MG63 (cell line): ENCODE measurements at regions not wholly inside any gene's neighbourhood (a gene's known extent, or its start where the extent isn't known, plus 50 kb on each side); places are given as distances from the start of the nearest gene placed in this dataset.

Experiments used
- DNase-seq: peaks from one replicate; pipeline ENCODE4 v3.0.0-alpha.2; 2020
- H3K27me3 ChIP-seq: fragments of 250-450 bp; sonication (Bioruptor Pico); 2 replicates; pipeline ENCODE4 v1.5.1; 2020; ENCODE audit warnings: mild to moderate bottlenecking, moderate library complexity
- H3K36me3 ChIP-seq: fragments of 250-450 bp; sonication (Bioruptor Pico); 2 replicates; pipeline ENCODE4 v1.5.1; 2020; ENCODE audit warnings: mild to moderate bottlenecking, moderate library complexity
- H3K4me3 ChIP-seq: fragments of 250-450 bp; sonication (Bioruptor Pico); 2 replicates; pipeline ENCODE4 v1.5.1; 2020; ENCODE audit warnings: mild to moderate bottlenecking, moderate library complexity
- H3K9me3 ChIP-seq: fragments of 250-450 bp; sonication (Bioruptor Pico); 2 replicates; pipeline ENCODE4 v1.5.1; 2020; ENCODE audit warnings: mild to moderate bottlenecking, moderate library complexity

DNA sequence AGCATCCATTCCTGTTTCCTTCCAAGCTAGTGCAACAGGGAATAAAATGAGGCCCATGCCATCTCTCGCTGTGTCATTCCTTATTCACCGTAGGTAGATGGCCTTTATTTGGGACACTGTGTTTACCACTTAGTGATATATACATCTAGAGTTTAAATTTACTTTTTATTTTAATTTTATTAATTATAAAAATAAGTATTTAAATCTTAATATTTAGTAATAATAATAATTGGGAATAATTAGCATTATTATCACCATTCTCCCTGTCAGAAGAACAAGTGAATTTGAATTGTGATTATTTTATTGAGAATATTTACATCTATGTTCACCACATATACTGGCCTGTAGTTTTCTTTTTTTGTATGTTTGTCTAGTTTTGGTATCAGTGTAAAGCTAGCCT is 692.9 kb upstream of the KIF2B start:
- no peak for DNase-seq
- Histone ChIP-seq H3K36me3 (no peaks in the 10 kb centered on the region), H3K9me3 (no peaks in the 10 kb centered on the region), H3K27me3 (0 out of 2 replicates have a peak, but pooled peaks cover 5% of the 10 kb centered on the region), H3K4me3 (no peak overlapping the region)

DNA sequence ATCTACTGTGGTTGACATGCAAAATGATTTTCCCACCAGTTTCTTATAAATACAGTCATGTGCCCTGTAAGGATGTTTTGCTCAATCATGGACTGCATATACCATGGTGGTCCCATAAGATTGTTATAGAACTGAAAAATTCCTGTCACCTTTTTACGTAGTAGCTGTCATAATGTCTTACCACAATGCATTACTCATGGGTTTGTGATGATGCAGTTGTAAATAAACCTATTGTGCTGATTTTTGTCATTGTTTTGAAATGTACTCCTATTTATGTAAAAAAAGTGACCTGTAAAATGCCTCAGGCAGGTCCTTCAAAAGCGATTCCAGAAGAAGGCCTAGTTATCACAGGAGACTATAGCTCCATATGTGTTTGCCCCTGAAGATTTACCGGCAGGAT is 695.4 kb upstream of the KIF2B start:
- H3K9me3 ChIP-seq: no peaks in the 10 kb centered on the region

DNA sequence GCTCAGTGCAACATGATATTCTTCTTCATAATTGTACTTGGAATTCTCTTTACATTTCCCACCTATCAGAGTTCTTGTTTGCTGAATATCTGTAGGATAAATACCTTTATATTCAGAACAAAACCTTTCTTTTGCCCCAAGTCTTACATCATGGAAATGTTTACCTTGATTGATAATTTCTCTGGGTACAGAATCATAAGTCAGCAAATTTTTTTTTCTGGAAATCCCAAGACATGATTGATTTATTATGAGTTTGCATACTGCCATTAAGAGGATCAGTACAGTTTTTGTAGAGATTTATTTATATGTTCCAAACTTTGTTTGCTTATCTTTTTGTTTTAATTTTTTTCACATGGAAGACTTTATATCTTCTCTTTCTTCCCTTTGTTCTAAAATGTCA is 699.8 kb upstream of the KIF2B start:
- H3K9me3 ChIP-seq: no peaks in the 10 kb centered on the region
- H3K27me3 ChIP-seq: no peaks in the 10 kb centered on the region
- no peak overlapping the region for H3K4me3 ChIP-seq
- DNase-seq: no peak
- H3K36me3 ChIP-seq: no peaks in the 10 kb centered on the region

More for the DNA sequence above, 695.4 kb upstream of the KIF2B start:
- Histone ChIP-seq H3K27me3 (no peaks in the 10 kb centered on the region), H3K36me3 (no peaks in the 10 kb centered on the region), H3K4me3 (no peak overlapping the region)
- DNase-seq: no peak

DNA sequence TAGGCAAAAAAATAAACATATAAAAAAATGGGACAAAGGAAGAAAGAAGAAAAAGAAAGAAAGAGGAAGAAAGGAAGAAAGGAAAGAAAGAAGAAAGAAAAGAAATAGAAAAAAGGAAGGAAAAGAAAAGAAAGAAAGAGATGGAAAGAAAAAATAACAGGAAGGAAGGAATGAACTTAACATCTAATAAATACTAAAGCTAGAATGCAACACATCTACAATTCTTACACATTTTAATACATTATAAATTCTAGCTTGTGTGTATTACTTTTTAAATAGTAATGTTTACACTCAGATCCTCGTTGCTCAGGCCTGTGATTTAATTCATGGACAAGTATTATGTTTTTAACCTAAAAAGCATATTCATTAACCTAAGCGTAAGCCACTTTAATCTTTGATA is 703.0 kb upstream of the KIF2B start:
- Histone ChIP-seq H3K4me3 (no peak overlapping the region), H3K27me3 (no peaks in the 10 kb centered on the region), H3K9me3 (no peaks in the 10 kb centered on the region), H3K36me3 (no peaks in the 10 kb centered on the region)
- DNase-seq: no peak

DNA sequence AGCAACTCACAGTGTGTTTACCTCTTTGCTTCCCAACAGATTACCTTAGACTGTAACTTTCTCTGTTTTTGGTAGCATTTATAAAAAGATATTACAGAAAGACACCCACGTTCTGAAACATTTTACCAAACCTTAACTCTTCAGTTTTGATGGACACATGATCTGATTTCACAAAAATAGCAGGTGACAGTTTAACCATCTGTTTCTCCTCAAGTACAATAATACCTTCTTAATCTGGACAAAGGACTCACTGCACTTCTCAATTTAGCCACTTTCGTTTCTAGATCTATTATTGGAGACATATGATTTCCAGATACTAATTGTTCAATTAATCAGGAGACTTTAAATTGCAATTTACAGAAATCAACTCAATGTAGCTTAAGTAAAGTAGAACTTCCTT is 703.8 kb upstream of the KIF2B start:
- no peaks in the 10 kb centered on the region for H3K9me3 ChIP-seq
- H3K27me3 ChIP-seq: no peaks in the 10 kb centered on the region
- no peak for DNase-seq
- no peaks in the 10 kb centered on the region for H3K36me3 ChIP-seq
- H3K4me3 ChIP-seq: no peak overlapping the region

DNA sequence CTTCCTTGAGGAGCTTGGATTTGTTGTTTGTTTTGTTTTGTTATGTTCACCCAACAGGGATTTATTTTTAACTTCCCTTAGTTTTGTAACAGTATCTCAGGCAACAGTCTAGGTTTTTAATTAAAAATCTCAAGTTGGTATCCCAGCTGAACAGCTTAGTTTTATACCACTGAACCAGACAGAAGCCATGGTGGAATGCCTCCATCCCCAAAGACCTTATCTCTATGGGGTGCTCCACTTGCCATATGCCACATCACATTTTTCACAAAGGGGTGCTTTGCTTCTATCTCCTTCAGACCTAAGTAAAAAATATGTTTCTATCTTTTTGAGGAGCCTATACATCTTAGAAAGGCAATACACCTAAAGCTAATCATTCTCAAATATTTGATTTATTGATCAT is 715.8 kb upstream of the KIF2B start:
- H3K4me3 ChIP-seq: no peak overlapping the region
- no peaks in the 10 kb centered on the region for H3K27me3 ChIP-seq
- H3K9me3 ChIP-seq: no peaks in the 10 kb centered on the region
- no peaks in the 10 kb centered on the region for H3K36me3 ChIP-seq
- no peak for DNase-seq

DNA sequence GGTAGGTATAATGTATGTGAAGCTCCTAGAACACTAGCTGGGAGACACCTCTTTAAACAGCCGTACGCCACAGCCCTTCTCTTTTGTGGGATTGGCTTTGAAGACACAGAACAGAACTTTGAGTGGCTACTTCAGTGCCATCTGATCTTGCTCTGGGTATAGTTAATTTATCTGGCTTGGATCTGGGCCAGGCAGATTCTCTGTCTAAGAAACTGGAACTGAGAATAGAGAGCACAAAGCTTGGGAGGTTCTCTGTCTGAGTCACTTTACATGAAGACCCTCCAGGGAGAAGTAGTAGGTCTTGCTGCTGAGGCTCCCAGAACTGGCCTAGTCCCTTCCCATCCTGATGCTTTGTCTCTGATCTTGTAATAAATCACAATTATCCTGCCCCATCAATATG is 721.0 kb upstream of the KIF2B start:
- Histone ChIP-seq H3K27me3 (no peaks in the 10 kb centered on the region), H3K4me3 (no peak overlapping the region), H3K9me3 (no peaks in the 10 kb centered on the region), H3K36me3 (no peaks in the 10 kb centered on the region)
- no peak for DNase-seq

DNA sequence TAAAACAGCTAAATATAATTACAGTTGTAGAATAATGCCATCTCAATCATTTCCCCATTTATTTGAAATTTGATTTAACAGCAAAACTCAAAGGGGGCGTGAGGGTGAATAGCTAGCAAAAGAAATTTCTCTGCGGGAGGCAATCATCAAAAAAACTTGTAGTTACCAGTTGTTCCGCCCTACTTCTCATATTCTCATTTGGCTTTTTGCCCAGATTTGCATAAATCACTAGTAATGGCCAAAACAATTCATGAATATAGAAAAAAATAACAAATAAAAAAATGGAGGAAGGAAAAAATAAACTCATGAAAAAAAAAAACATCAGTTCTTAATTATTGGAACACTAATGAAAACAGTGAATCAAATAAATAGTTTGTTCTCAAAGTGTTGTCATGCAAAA is 722.6 kb upstream of the KIF2B start:
- Histone ChIP-seq H3K27me3 (no peaks in the 10 kb centered on the region), H3K9me3 (no peaks in the 10 kb centered on the region), H3K4me3 (no peak overlapping the region), H3K36me3 (no peaks in the 10 kb centered on the region)
- DNase-seq: no peak

DNA sequence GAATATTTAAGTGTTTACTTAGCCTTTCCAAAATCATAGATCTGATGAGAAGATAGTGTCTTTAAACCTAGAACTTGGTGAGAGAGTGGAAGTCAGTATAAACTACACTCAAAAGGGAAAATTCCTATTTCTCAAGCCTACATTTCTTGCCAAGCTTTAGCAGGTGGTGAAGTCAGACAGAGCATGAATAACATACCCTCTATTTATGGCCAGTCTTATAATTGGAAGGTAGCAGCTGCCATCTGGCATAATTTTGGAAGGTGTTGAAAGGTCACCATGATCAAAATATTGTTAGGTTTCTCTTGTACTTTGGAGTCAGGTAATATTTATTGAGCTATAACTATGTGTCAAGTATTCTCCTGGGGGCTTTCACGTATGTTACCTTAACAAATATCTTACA is 729.3 kb upstream of the KIF2B start:
- no peaks in the 10 kb centered on the region for H3K36me3 ChIP-seq
- DNase-seq: no peak
- no peak overlapping the region for H3K4me3 ChIP-seq
- no peaks in the 10 kb centered on the region for H3K27me3 ChIP-seq
- H3K9me3 ChIP-seq: no peaks in the 10 kb centered on the region

DNA sequence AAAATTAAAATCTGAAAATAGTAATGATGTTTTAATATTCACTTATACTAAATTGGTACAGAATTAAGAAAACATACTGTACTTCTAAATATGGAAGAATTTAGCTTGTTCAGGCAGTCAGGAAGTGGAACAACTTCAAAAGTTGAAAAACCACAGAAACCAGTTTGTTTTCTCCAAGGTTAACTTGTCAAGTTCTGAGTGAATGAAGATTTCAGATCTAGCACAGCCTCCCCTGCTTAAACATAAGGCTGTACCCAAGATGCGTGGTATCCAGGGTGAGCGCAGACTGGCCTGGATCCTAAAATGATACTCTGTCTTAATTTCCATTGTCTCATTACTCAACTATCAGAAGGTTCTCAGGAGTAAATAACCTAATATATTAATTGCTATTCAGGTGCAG is 730.7 kb upstream of the KIF2B start:
- no peak overlapping the region for H3K4me3 ChIP-seq
- H3K27me3 ChIP-seq: no peaks in the 10 kb centered on the region
- H3K36me3 ChIP-seq: no peaks in the 10 kb centered on the region
- no peak for DNase-seq
- no peaks in the 10 kb centered on the region for H3K9me3 ChIP-seq

DNA sequence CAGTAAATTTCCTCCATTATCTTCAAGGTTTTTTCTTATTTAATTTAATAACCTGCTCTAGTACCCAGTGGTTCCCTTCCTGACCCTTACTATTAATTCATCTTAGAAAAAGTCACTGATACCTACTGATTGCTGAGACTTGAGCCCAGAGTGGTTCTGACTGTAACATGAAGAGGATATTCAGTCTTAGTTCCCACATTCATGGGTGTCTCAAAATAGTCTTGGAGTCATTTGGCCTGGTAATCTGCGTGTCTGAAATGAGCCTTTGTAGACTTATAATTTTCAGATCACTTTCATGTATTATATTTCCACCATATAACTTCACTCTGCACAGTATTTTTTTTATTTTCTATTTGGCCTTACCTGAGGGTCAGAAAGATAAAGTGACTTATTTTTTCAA is 732.0 kb upstream of the KIF2B start:
- H3K4me3 ChIP-seq: no peak overlapping the region
- no peak for DNase-seq
- no peaks in the 10 kb centered on the region for H3K9me3 ChIP-seq

DNA sequence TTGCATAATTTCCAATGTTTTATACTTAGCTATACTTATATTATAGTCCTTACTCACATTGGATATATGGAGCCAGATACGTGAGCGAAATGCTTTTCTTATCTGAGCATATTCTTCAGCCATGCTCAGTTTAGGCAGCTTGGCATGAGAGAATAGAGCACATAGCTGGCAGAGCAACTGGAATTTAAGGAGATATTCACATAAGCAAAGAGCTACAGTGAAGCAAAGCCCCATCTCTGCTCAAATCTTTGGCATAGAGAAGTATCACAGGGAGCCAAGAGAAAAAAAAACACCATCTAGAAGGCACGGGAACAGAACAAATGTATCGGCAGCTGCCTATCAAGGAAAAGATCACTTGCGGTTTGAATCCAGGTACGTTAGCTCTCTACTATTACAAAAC is 734.2 kb upstream of the KIF2B start:
- Histone ChIP-seq H3K9me3 (no peaks in the 10 kb centered on the region), H3K36me3 (no peaks in the 10 kb centered on the region), H3K4me3 (no peak overlapping the region), H3K27me3 (no peaks in the 10 kb centered on the region)
- DNase-seq: no peak

More for the DNA sequence above, 732.0 kb upstream of the KIF2B start:
- no peaks in the 10 kb centered on the region for H3K36me3 ChIP-seq
- H3K27me3 ChIP-seq: no peaks in the 10 kb centered on the region

DNA sequence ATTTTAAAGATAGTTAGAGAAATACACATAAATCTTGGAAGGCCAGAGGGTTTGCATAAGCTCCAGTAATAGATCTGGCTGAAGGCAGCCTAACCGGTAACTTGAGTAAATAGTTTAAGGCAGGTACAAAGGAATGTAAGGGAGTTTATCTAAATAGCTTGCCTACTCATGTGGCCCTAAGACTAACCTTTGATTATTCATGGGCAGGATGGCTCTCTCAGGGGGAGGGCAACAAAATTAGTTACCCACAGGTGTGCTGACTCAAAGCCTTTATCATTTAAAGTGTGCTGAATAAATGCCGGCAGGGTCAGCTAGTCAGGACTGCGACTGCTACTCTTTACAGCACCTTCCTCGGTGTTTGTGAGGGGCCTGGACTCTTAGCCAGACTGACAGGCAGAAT is 761.3 kb upstream of the KIF2B start:
- H3K27me3 ChIP-seq: no peaks in the 10 kb centered on the region; the same call in 1 of the 2 replicates
- no peak overlapping the region for H3K4me3 ChIP-seq
- no peaks in the 10 kb centered on the region for H3K9me3 ChIP-seq
- no peak for DNase-seq
- H3K36me3 ChIP-seq: no peaks in the 10 kb centered on the region

DNA sequence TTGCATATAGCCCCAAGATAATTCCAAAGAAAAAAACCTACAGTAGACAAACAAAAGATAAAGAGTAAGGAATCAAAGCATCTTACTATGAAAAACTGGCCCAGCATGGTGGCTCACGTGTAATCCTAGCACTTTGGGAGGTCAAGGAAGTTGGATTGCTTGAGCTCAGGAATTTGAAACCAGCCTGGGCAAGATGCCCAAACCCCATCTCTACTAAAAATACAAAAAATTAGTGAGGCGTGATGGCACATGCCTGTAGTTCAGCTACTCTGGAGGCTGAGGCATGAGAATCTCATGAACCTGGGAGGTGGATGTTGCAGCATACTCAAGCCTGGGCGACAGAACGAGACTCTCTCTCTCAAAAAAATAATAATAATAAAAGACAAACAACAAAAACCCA is 764.7 kb upstream of the KIF2B start:
- no peaks in the 10 kb centered on the region for H3K9me3 ChIP-seq
- no peaks in the 10 kb centered on the region for H3K36me3 ChIP-seq
- H3K27me3 ChIP-seq: no peaks in the 10 kb centered on the region
- H3K4me3 ChIP-seq: no peak overlapping the region
- DNase-seq: no peak

DNA sequence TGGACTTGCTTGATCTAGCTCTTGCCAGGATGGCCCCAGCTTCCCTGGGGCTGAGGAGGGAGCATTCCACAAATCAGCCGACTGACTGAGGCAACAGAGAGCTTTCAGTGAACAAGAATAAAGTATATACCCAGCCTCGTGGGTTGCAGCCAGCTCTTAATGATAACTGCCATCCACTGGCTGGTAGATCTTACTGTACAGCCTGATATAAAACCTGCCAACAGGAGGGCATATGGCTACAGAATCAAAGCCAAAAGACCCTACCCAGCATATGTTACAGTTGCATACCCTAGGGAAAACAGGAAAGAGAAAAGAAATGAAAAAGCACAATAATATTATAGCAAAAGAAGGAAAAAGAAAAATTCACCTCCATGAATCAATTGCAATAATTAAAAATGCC is 775.9 kb upstream of the KIF2B start:
- no peaks in the 10 kb centered on the region for H3K36me3 ChIP-seq
- no peaks in the 10 kb centered on the region for H3K9me3 ChIP-seq
- H3K4me3 ChIP-seq: no peak overlapping the region
- H3K27me3 ChIP-seq: no peaks in the 10 kb centered on the region
- no peak for DNase-seq

DNA sequence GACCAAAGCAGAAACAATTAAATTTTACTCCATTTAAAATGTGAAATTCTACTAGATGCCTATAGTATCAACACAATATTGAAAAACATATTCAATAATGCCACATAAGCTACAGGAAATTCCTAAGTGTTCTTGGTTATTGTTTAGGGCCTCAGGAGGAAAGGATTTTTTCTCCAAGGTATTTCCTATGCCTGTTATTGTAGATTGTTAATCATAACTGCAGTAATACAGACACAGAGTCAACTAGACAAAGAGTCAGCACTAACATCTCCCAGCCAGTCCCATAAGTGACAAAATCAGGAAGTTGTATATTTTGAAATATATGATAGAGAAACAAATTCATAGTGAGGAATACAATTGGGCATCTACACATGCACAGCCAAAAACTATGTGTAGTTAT is 782.7 kb upstream of the KIF2B start:
- Histone ChIP-seq H3K4me3 (no peak overlapping the region), H3K9me3 (no peaks in the 10 kb centered on the region), H3K27me3 (no peaks in the 10 kb centered on the region), H3K36me3 (no peaks in the 10 kb centered on the region)
- DNase-seq: no peak

DNA sequence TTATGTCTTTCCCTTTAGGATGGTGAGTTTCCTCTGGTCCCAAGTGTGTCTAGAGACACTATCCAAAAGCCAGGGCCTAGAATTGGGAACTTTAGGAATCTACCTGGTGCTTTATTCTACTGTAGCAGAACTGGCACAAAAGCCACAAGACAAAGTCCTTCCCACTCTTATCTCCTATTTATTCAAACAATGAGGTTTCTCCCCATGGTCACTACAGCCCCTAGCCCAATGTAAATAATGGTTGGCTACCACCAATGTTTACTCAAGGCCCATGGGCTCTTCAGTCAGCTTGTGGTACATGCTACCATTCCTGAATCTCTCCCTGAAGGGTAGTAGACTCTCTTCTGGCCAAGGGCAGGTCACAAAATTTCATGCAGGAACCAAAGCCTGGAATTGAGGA is 789.4 kb upstream of the KIF2B start:
- DNase-seq: no peak
- Histone ChIP-seq H3K9me3 (no peaks in the 10 kb centered on the region), H3K36me3 (no peaks in the 10 kb centered on the region), H3K4me3 (no peak overlapping the region), H3K27me3 (no peaks in the 10 kb centered on the region)

DNA sequence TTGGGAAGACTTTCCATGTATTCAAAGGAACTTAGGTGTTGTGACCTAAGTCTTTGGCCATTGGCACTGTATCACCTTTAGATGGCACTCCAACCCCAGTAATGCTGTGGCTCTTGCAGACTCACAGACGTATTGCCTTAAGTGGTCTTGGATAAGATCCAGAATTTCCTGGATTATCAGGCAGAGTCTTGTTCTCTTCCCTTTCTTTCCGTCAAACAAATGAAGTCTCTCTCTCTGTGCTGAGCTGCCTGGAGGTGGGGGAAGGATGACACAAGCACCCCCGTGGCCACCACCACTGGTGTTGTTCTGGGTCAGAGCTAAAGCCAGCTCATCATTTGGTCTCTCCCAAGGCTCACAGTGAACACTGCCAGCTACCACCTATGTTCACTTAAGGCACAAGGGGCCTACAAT is 789.9 kb upstream of the KIF2B start:
- no peaks in the 10 kb centered on the region for H3K36me3 ChIP-seq
- no peak overlapping the region for H3K4me3 ChIP-seq
- H3K27me3 ChIP-seq: no peaks in the 10 kb centered on the region
- DNase-seq: no peak
- no peaks in the 10 kb centered on the region for H3K9me3 ChIP-seq

DNA sequence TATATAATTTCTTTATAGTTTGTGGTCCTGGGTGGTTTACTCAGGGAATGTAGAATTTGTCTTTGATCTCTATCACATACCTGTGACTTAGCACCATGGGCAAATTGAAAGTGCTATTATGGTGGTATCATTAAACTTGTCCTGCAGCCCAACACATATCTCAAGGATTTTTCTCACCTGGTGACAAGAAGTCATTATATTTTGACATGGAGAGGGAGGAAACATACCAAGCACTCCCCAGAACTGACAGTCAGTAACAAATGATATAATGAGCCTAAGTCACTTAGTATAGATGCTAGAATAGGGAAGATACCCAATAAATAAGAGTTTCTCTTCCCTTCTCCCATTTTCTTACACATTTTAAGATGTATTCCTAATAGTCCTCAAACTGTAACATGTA is 805.5 kb upstream of the KIF2B start:
- no peak overlapping the region for H3K4me3 ChIP-seq
- no peaks in the 10 kb centered on the region for H3K9me3 ChIP-seq
- DNase-seq: no peak
- H3K27me3 ChIP-seq: no peaks in the 10 kb centered on the region
- H3K36me3 ChIP-seq: no peaks in the 10 kb centered on the region
